Activated CD4-positive, alpha-beta memory T cell treated with anti-CD3 and anti-CD28 coated beads for 36 hours (primary cell): ENCODE measurements at regions not wholly inside any gene's neighbourhood (a gene's known extent, or its start where the extent isn't known, plus 50 kb on each side); places are given as distances from the start of the nearest gene placed in this dataset.

ENCODE experiments used
- CTCF ChIA-PET: fragments of 350-600 bp; sonication (Branson Sonifier 250); formaldehyde crosslinking; loops from one replicate; lab custom pipeline; 2021; ENCODE audit warnings: antibody characterized with exemption, inconsistent platforms; lab: Charles Lee
- POLR2A ChIA-PET: fragments of 350-600 bp; sonication (Branson Sonifier 250); formaldehyde crosslinking; loops from one replicate; lab custom pipeline; 2021; ENCODE audit warnings: antibody characterized with exemption; lab: Charles Lee
- DNase-seq: peaks from one replicate; pipeline ENCODE4 v3.0.0-alpha.2; 2020
- H3K27ac Mint-ChIP-seq: one replicate; pipeline ENCODE4 v1.8.0; 2021; ENCODE audit warnings: mixed read lengths
- H3K27me3 Mint-ChIP-seq: one replicate; pipeline ENCODE4 v1.8.0; 2021; ENCODE audit warnings: mixed read lengths
- H3K36me3 Mint-ChIP-seq: one replicate; pipeline ENCODE4 v1.8.0; 2021; ENCODE audit warnings: mixed read lengths
- H3K4me1 Mint-ChIP-seq: one replicate; pipeline ENCODE4 v1.8.0; 2021; ENCODE audit warnings: low read depth, mixed read lengths
- H3K4me3 Mint-ChIP-seq: one replicate; pipeline ENCODE4 v1.8.0; 2021; ENCODE audit warnings: mild to moderate bottlenecking, mixed read lengths
- H3K9me3 Mint-ChIP-seq: one replicate; pipeline ENCODE4 v1.8.0; 2021; ENCODE audit warnings: mixed read lengths
- intact Hi-C: fragments of 100-400 bp; cut with micrococcal nuclease; formaldehyde crosslinking; loops from one replicate; pipeline ENCODE4 v1.15.1; 2023

GRCh38 chr15:94535298-94536048 lies 304.1 kb downstream of the MCTP2 start:
- H3K27ac Mint-ChIP-seq = no peak overlapping the region

GRCh38 chr15:94536549-94536948 lies 305.2 kb downstream of the MCTP2 start:
- no peak overlapping the region for H3K27ac Mint-ChIP-seq
- ChIA-PET CTCF (no interaction called here), POLR2A (no interaction called here)
- no peak for DNase-seq
- H3K4me1 Mint-ChIP-seq = no peaks in the 10 kb centered on the region
- no peaks in the 10 kb centered on the region for H3K36me3 Mint-ChIP-seq
- no peak overlapping the region for H3K4me3 Mint-ChIP-seq
- no peaks in the 10 kb centered on the region for H3K9me3 Mint-ChIP-seq
- intact Hi-C loops = no loop called here
- H3K27me3 Mint-ChIP-seq = peaks cover 2% of the 10 kb centered on the region

More at GRCh38 chr15:94535298-94536048, 304.1 kb downstream of the MCTP2 start:
- Mint-ChIP-seq H3K4me3 (no peak overlapping the region), H3K27me3 (peaks cover 5% of the 10 kb centered on the region), H3K36me3 (no peaks in the 10 kb centered on the region), H3K4me1 (no peaks in the 10 kb centered on the region), H3K9me3 (no peaks in the 10 kb centered on the region)
- DNase-seq = no peak
- intact Hi-C loops = no loop called here
- CTCF ChIA-PET = no interaction called here
- POLR2A ChIA-PET = no interaction called here

GRCh38 chr15:94538280-94538679 lies 306.9 kb downstream of the MCTP2 start:
- no peak overlapping the region for H3K27ac Mint-ChIP-seq
- ChIA-PET POLR2A (no interaction called here), CTCF (no interaction called here)
- no peaks in the 10 kb centered on the region for H3K9me3 Mint-ChIP-seq
- H3K4me1 Mint-ChIP-seq = no peaks in the 10 kb centered on the region
- no peak for DNase-seq
- intact Hi-C loops = no loop called here
- H3K4me3 Mint-ChIP-seq = no peak overlapping the region
- no peaks in the 10 kb centered on the region for H3K27me3 Mint-ChIP-seq
- no peaks in the 10 kb centered on the region for H3K36me3 Mint-ChIP-seq

GRCh38 chr15:94542391-94542790 lies 311.0 kb downstream of the MCTP2 start:
- ChIA-PET POLR2A (no interaction called here), CTCF (no interaction called here)
- intact Hi-C loops = no loop called here
- no peak for DNase-seq
- no peak overlapping the region for H3K27ac Mint-ChIP-seq
- H3K36me3 Mint-ChIP-seq = no peaks in the 10 kb centered on the region
- no peaks in the 10 kb centered on the region for H3K9me3 Mint-ChIP-seq
- no peaks in the 10 kb centered on the region for H3K27me3 Mint-ChIP-seq
- no peak overlapping the region for H3K4me3 Mint-ChIP-seq
- H3K4me1 Mint-ChIP-seq = no peaks in the 10 kb centered on the region

GRCh38 chr15:94546808-94547207 lies 315.4 kb downstream of the MCTP2 start:
- CTCF ChIA-PET = no interaction called here
- Mint-ChIP-seq H3K4me1 (no peaks in the 10 kb centered on the region), H3K9me3 (no peaks in the 10 kb centered on the region), H3K36me3 (no peaks in the 10 kb centered on the region), H3K4me3 (no peak overlapping the region), H3K27ac (no peak overlapping the region), H3K27me3 (no peaks in the 10 kb centered on the region)
- intact Hi-C loops = no loop called here
- POLR2A ChIA-PET = no interaction called here
- no peak for DNase-seq

GRCh38 chr15:94547711-94548110 lies 316.4 kb downstream of the MCTP2 start:
- intact Hi-C loops = no loop called here
- no peaks in the 10 kb centered on the region for H3K9me3 Mint-ChIP-seq

GRCh38 chr15:94555841-94556519 lies 324.6 kb downstream of the MCTP2 start:
- intact Hi-C loops = no loop called here
- ChIA-PET POLR2A (no interaction called here), CTCF (interaction anchor here (1.0 kb wide), 1 partner anchor 21 kb away, joined by 3 read pairs; no protein-coding TSS in a partner anchor)
- Mint-ChIP-seq H3K27me3 (peaks cover 3% of the 10 kb centered on the region), H3K27ac (no peak overlapping the region), H3K36me3 (no peaks in the 10 kb centered on the region), H3K9me3 (no peaks in the 10 kb centered on the region), H3K4me1 (no peaks in the 10 kb centered on the region), H3K4me3 (no peak overlapping the region)
- no peak for DNase-seq

More at GRCh38 chr15:94547711-94548110, 316.4 kb downstream of the MCTP2 start:
- POLR2A ChIA-PET = no interaction called here
- Mint-ChIP-seq H3K27me3 (peaks cover 3% of the 10 kb centered on the region), H3K36me3 (no peaks in the 10 kb centered on the region), H3K27ac (no peak overlapping the region), H3K4me1 (no peaks in the 10 kb centered on the region), H3K4me3 (no peak overlapping the region)
- CTCF ChIA-PET = no interaction called here
- no peak for DNase-seq

- peaks cover 1% of the 10 kb centered on the region for H3K27me3 Mint-ChIP-seq
- H3K9me3 Mint-ChIP-seq = peaks cover 3% of the 10 kb centered on the region
- intact Hi-C loops = no loop called here
These were observed 329.8 kb downstream of the MCTP2 start for GRCh38 chr15:94561036-94561689.

GRCh38 chr15:94563456-94563855 lies 332.1 kb downstream of the MCTP2 start:
- intact Hi-C loops = no loop called here
- H3K4me1 Mint-ChIP-seq = no peaks in the 10 kb centered on the region
- DNase-seq = no peak

More at GRCh38 chr15:94561036-94561689, 329.8 kb downstream of the MCTP2 start:
- H3K27ac Mint-ChIP-seq = no peak overlapping the region
- CTCF ChIA-PET = no interaction called here
- H3K4me3 Mint-ChIP-seq = no peak overlapping the region
- POLR2A ChIA-PET = no interaction called here
- H3K36me3 Mint-ChIP-seq = no peaks in the 10 kb centered on the region
- DNase-seq = no peak
- no peaks in the 10 kb centered on the region for H3K4me1 Mint-ChIP-seq

GRCh38 chr15:94576889-94577533 lies 345.6 kb downstream of the MCTP2 start:
- H3K4me1 Mint-ChIP-seq = no peaks in the 10 kb centered on the region
- no peaks in the 10 kb centered on the region for H3K36me3 Mint-ChIP-seq
- intact Hi-C loops = loop anchor here (2.0 kb wide), 1 partner anchor 94 kb away; no protein-coding TSS in a partner anchor
- POLR2A ChIA-PET = no interaction called here
- DNase-seq = peak; percentile 55
- CTCF ChIA-PET = interaction anchor here (0.6 to 1.5 kb wide), 4 partner anchors 22 to 691 kb away, joined by 3 to 4 read pairs (median 3); no protein-coding TSS in a partner anchor
- no peaks in the 10 kb centered on the region for H3K9me3 Mint-ChIP-seq
- no peak overlapping the region for H3K4me3 Mint-ChIP-seq
- peaks cover 42% of the 10 kb centered on the region for H3K27me3 Mint-ChIP-seq
- no peak overlapping the region for H3K27ac Mint-ChIP-seq

More at GRCh38 chr15:94563456-94563855, 332.1 kb downstream of the MCTP2 start:
- Mint-ChIP-seq H3K4me3 (no peak overlapping the region), H3K36me3 (no peaks in the 10 kb centered on the region), H3K27me3 (peaks cover 1% of the 10 kb centered on the region), H3K9me3 (peaks cover 3% of the 10 kb centered on the region), H3K27ac (no peak overlapping the region)
- CTCF ChIA-PET = no interaction called here
- POLR2A ChIA-PET = no interaction called here

- CTCF ChIA-PET = interaction anchor here (0.7 to 1.5 kb wide), 2 partner anchors 415 to 1491 kb away, joined by 3 to 4 read pairs; partner anchors contain the start of gene RGMA
- peaks cover 52% of the 10 kb centered on the region for H3K27me3 Mint-ChIP-seq
- no peak overlapping the region for H3K27ac Mint-ChIP-seq
- no peaks in the 10 kb centered on the region for H3K36me3 Mint-ChIP-seq
- H3K4me1 Mint-ChIP-seq = peaks cover 8% of the 10 kb centered on the region
- H3K9me3 Mint-ChIP-seq = no peaks in the 10 kb centered on the region
- POLR2A ChIA-PET = no interaction called here
- intact Hi-C loops = no loop called here
- no peak overlapping the region for H3K4me3 Mint-ChIP-seq
- no peak for DNase-seq
These were observed 347.9 kb downstream of the MCTP2 start for GRCh38 chr15:94579286-94579685.
